ENCODE measurements at regions not wholly inside any gene's neighbourhood (a gene's known extent, or its start where the extent isn't known, plus 50 kb on each side); places are given as distances from the start of the nearest gene placed in this dataset.

- FAIRE-seq (no peak), DNase-seq (ENCODE audit: low read depth in 1 of 2, low spot score in 2 of 2) (no peak)
- H2BK20ac ChIP-seq (ENCODE audit: low read length): no peak overlapping the region
- H2BK120ac ChIP-seq (replicated peaks; ENCODE audit: low read depth, low read length): no peak overlapping the region
- no peaks in the 10 kb centered on the region for H3K36me3 ChIP-seq (ENCODE audit: control insufficient read depth in 2 of 4, insufficient read depth in 4 of 4, low read length in 3 of 4)
- H3K23me2 ChIP-seq (ENCODE audit: low read depth, low read length): no peaks in the 10 kb centered on the region
- no peak overlapping the region for H2AFZ ChIP-seq (ENCODE audit: low read length)
- no peak overlapping the region for H3K23ac ChIP-seq (ENCODE audit: insufficient read length)
- 85% methylated on average over 1 of the region's 1 CpG; no CpG with 5 or more reads in 1 of the 2 experiments for WGBS, 2 experiments (ENCODE audit: extremely low coverage in 1 of 2, insufficient coverage in 1 of 2, insufficient read length in 1 of 2, insufficient replicate concordance in 2 of 2, low coverage in 1 of 2, low lambda C conversion rate in 2 of 2, missing lambda C conversion rate in 1 of 2)
- H3K4me1 ChIP-seq (replicated peaks in 1 of 4; ENCODE audit: control insufficient read depth in 3 of 4, insufficient read depth in 4 of 4, low read length in 3 of 4): no peaks in the 10 kb centered on the region
- no peak overlapping the region for H3K14ac ChIP-seq (ENCODE audit: insufficient read length)
- no peak overlapping the region for H3K18ac ChIP-seq (ENCODE audit: extremely low read depth, low read length)
- CTCF ChIA-PET (ENCODE audit: partially characterized antibody): no interaction called here
- peaks cover 0 to 1% (median 0%) of the 10 kb centered on the region in 4 experiments; a peak in 1 of 7 replicates for H3K27me3 ChIP-seq (replicated peaks in 1 of 4; ENCODE audit: control insufficient read depth in 3 of 4, extremely low read depth in 1 of 4, insufficient read depth in 3 of 4, low read length in 3 of 4)
- H2BK12ac ChIP-seq (ENCODE audit: low read depth, low read length): no peak overlapping the region
- H3K4ac ChIP-seq (replicated peaks; ENCODE audit: insufficient read length, low read depth, low read length): no peak overlapping the region
- no peaks in the 10 kb centered on the region for H3K79me2 ChIP-seq (ENCODE audit: control insufficient read depth in 1 of 2, insufficient read depth in 2 of 2, low read length in 2 of 2)
- no peaks in the 10 kb centered on the region for H3K9me3 ChIP-seq (ENCODE audit: insufficient read depth in 2 of 2, low read depth in 1 of 2, low read length in 1 of 2)
- H3K4me3 ChIP-seq (ENCODE audit: extremely low read depth in 1 of 4, insufficient read depth in 2 of 4, low read depth in 3 of 4, low read length in 4 of 4): no peak overlapping the region
- no peak overlapping the region for H3K56ac ChIP-seq (replicated peaks; ENCODE audit: insufficient read length, low read depth, low read length)
- H2BK5ac ChIP-seq (ENCODE audit: low read depth, low read length): no peak overlapping the region
- no peak overlapping the region for H3K27ac ChIP-seq (ENCODE audit: low read depth, low read length)
- no peaks in the 10 kb centered on the region for H4K20me1 ChIP-seq (replicated peaks in 1 of 2; ENCODE audit: control insufficient read depth in 1 of 2, insufficient read depth in 2 of 2, low read length in 2 of 2)
- POLR2A ChIA-PET (ENCODE audit: partially characterized antibody): no interaction called here
- H4K91ac ChIP-seq (replicated peaks; ENCODE audit: insufficient read length, low read length): no peak overlapping the region
- no peak overlapping the region for H3K4me2 ChIP-seq (ENCODE audit: insufficient read depth in 1 of 2, low read depth in 2 of 2, low read length in 2 of 2)
- no peak for TF ChIP-seq ASH2L (IDR thresholded peaks at IDR 0.05; ENCODE audit: low read length)
- no peak for TF ChIP-seq TAF7 (optimal IDR thresholded peaks at IDR 0.05; ENCODE audit: borderline replicate concordance, low read depth, low read length)
- TF ChIP-seq TEAD4 (IDR thresholded peaks at IDR 0.05; ENCODE audit: low read depth, low read length): no peak
- TF ChIP-seq TAF1 (IDR thresholded peaks at IDR 0.05; ENCODE audit: low read depth, low read length): no peak
- no peak for TF ChIP-seq RAD21 (IDR thresholded peaks at IDR 0.05 in 1 of 2, conservative IDR thresholded peaks at IDR 0.05 in 1 of 2; ENCODE audit: low read depth in 2 of 2, low read length in 2 of 2)
- no peaks in the 10 kb centered on the region for H3K79me1 ChIP-seq (ENCODE audit: low read depth, low read length)
- H2AK5ac ChIP-seq (ENCODE audit: low read depth, low read length): no peak overlapping the region
- no peak overlapping the region for H3K9ac ChIP-seq (replicated peaks in 1 of 4; ENCODE audit: extremely low read depth in 1 of 4, low read depth in 3 of 4, low read length in 3 of 4)
- no peak overlapping the region for H2BK15ac ChIP-seq (ENCODE audit: low read length)
- no peak overlapping the region for H4K5ac ChIP-seq (ENCODE audit: insufficient read length, low read depth, low read length)
- H4K8ac ChIP-seq (ENCODE audit: extremely low read depth, insufficient read depth, low read length): no peak overlapping the region
Measured at GRCh38 chr6:92681401-92681800, 738.0 kb downstream of the EPHA7 start.

Data from H1 (cell line).